Lung microvascular endothelial cell (primary cell): ENCODE measurements at regions not wholly inside any gene's neighbourhood (a gene's known extent, or its start where the extent isn't known, plus 50 kb on each side); places are given as distances from the start of the nearest gene placed in this dataset.

Source experiments
- DNase-seq, 2 donors: peaks; one replicate each; pipeline versions ENCODE4 v3.0.0 to v3.0.0-alpha.2; 2010; ENCODE audit warnings: low read depth in 2 of 2

- no peak for DNase-seq
These were observed 692.4 kb downstream of the PCDH19 start for GRCh38 chrX:99717716-99718115.

DNA sequence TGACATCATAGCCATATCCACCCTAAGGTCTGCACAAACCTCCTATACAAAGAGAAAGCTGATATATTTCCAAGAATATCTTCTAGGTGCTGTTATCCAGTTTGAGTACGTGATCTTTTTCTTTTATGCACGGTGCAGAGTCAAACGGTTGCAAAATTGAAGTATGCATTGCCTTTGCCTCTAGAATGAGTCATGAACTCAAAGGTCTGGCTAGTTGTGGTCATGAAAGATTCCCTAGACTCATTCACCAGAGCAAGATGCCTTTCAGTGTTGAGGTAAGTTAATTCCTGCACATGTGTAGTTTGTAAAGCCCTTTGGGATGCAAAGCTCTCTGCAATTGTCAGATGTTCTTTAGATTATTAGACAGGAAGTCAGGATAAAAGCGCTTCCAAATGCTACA lies 704.4 kb downstream of the PCDH19 start:
- no peak for DNase-seq

GRCh38 chrX:99703473-99703872 lies 706.6 kb downstream of the PCDH19 start:
- DNase-seq: no peak

DNA sequence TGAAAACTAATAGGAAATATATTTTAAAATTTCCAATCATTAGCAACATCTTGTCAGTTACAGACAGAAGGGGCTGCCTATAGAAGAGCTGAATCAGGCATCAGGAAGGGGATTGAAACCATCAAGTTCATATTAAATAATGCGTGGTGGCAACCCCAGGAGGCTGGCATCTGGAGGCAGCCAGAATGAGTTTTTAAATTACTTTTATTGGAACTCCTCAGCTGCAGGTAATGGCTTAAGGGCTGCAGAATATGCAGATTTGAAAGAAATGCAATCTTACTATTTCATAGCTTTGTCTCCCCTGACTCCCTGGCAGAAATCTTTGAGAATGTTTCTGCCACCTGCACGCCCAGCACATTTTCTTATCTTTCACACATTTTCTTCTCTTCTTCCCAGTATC lies 711.6 kb downstream of the PCDH19 start:
- no peak for DNase-seq

DNA sequence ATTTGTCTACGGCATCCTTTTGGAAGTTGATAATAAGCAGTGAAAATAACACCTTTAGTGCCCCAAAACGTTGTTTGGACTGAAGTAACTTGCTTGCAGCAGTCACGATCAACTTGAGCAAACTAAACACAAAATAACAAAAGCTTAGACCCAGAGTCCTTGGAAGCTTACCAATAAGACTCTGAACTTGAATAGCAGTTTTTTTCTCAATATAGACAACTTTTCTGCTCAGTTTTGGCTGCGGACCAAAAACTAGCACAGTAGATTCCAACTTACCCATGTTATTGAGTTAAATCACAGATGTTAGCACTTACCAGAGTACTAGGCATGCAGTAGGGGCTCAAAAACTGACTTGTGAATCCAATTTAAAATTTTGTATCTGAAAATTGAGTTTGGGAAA lies 746.9 kb downstream of the PCDH19 start:
- DNase-seq: no peak

- DNase-seq: no peak
These were observed 755.9 kb downstream of the PCDH19 start for GRCh38 chrX:99654188-99654587.

DNA sequence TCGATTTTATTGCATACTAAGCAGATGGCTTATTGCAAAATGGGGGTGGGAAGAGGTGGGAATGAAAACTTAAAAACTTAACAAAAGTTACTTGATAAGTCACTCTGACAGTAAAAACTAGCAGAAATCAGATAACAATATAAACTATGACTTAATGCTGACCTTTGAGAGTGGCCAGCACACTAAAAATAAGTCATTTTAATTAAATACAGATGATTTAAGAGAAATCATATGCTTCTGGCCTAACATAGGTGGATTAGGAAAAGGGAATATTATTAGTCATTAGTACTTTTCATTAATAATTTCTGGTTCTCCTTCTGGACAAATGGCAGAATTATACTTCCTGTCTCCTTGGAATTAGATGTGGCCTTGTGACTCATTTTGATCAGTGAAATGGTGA lies 756.7 kb downstream of the PCDH19 start:
- DNase-seq: no peak

DNA sequence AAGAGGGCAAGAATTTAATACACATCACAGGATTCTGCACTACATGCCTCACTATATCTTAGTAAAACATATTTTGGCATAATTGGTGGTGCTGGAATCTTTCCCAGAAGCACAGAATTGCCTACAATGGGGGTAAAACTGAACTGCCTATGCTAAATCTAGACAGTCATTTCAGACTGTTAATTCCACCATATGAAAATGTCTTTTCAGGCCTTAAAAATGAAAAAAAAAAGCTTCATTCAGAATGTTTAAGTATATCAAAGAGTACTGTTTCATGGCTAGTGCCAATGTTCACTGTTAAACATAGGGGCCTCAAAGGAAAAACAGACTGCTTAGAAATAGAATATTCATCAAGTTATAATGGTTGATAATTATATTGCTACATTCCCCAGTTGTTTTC lies 797.0 kb downstream of the PCDH19 start:
- DNase-seq: no peak

DNA sequence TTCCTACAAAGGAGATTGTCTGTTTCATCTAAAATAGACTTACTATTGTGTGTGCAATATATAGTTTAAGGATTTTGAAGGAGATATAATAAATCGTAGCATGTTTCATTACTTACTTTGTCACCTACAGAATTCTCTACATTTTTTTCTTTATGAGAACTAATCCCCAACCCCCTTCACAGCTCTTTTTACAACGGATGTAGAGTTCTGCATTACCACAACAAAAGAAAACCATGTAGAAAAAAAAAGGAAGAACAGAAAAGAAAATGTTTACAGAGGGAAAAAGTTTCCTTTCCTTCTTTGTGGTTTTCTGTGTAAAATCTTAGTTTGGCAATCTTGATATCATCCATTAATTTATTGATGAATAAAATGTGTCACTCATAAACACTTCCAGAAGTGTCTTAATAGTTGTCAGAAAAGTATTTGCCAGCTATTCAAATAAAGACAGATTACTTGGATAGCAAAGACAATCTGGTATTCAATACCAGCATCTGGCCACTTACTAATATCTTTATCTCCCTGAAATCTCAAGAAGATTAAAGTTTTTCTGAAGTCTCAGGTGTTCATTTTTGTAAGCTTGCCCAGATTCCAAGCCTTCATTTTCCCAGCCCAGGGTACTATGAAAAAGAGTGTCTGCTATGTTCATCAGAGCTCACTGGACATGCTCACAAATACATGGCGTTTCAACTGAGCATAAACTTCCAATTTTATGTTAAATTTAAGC lies 806.8 kb downstream of the PCDH19 start:
- no peak for DNase-seq

DNA sequence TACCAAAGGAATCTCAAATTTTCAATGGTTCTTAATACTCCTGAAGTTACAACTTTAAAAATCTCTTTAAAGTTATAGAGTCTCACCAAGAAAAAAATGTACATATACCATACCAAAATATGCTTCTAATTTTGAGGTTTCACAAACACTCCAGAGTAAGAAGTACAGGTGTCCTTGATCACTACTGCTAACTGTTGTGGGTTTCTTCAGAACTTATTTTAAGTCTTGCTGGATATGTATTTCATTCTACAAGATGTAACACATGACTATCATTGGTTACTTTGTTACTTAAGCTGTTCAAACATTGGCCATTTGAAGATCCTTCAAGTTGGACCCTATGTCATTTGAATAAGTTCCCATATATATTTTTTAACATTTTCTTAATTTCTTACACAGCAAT lies 808.0 kb downstream of the PCDH19 start:
- DNase-seq: no peak

DNA sequence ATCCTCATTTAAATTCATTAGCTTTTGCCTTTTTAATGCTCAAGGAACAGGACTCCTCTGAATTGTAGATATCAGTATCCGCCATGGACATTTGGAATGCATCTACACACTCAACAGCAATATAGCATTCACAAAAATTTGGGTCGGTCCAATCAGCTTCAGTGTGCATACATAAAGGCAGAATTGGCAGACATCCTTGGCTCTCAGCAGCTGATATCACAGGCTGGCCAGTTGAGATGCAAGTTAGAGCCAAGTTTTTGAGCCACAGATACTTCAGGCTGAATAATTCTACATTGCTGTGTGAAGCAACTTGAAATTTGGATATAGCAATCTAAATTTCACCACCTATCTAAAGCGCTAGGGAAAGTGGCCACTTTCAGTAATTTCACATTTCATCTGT lies 821.1 kb downstream of the PCDH19 start:
- DNase-seq: no peak

- DNase-seq: no peak
These were observed 837.4 kb downstream of the PCDH19 start for GRCh38 chrX:99572711-99573110.

DNA sequence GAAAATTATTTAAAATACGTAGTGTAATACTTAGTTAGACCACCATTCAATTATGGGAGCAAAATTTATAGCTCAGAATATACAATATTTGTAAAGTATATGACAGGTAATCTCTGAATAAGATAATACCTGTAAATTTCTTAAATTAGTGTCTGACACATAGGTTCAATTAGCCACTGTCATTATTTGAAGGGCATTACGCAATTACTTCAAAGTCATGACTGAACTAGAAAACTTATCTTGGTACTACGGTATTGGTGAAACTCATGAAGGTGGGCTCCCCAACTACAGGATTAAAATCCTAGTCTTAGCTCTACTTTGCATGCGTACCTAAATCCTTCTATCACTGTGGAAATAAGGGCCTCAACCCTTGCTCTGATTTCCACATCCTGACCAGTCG lies 860.7 kb downstream of the PCDH19 start:
- DNase-seq: no peak

DNA sequence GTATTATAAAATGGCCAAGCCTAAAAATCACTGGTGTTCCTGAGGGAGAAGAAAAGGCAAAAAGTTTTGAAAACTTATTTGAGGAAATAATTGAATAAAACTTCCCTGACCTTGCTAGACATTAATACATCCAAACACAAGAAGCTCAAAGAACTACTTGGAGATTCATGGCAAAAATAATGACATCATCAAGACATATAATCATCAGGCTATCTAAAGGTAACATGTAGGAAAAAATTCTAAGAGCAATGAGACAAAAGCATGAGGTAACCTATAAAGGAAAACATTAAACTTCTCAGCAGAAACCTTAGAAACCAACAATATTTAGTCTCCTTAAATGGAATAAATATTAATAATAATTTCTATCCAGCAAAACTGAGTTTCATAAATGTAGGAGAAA lies 887.6 kb downstream of the PCDH19 start:
- DNase-seq: no peak

DNA sequence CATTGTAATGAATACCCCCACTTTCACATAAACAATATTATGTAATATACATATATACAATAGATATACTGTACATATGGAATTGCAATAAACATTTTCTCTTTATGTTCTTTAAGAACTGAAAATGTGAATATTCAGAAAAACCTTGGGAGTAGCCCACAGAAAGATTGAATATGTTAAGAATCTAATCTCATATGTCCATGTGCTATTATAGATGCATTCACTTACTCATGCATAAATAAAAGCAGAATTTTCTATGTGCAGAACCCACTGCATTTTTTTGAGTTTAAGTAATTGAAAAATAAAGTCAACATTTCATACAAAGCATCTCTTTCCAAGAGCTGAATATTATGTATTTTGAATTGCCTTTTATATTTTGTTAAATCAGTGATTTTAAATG lies 902.3 kb downstream of the PCDH19 start:
- no peak for DNase-seq

GRCh38 chrX:99495453-99495852 lies 914.6 kb downstream of the PCDH19 start:
- no peak for DNase-seq

GRCh38 chrX:99494668-99495067 lies 915.4 kb downstream of the PCDH19 start:
- no peak for DNase-seq

DNA sequence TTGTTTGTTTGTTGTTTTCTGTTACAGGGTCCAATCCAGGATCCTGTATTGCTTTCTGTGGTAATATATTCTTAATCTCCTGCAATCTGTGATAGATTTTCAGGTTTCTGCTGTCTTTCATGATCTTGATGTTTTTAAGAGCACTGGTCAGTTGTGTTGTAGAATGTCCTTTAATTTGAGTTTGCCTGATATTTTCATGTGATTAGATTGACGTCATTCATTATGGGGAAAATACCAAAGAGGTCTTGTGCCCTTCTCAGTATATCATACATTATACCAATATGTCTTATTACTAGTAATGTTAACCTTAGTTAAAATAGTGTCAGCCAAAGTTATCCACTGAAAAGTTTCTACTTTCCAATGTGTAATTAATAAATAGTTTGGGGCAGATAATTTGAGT lies 929.3 kb downstream of the PCDH19 start:
- DNase-seq: no peak

DNA sequence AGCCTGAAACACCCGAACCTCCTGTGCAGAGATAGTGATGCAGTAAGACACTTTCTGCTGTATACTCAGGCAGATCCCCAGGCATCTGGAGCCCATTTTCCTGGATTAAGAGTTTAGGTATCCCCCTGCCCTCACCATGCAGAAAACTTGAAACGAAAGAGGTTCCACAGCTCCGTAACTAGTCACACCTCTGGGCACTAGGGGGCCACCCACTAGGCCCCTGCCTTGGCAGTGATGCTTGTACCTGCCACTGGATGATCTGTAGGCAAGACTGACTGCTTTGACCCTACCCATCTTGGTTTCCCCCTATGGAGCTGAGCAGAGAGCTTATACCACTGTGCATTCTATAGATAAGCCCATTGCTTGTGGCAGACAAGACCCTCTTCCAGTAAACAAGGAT lies 940.6 kb downstream of the PCDH19 start:
- DNase-seq: no peak

DNA sequence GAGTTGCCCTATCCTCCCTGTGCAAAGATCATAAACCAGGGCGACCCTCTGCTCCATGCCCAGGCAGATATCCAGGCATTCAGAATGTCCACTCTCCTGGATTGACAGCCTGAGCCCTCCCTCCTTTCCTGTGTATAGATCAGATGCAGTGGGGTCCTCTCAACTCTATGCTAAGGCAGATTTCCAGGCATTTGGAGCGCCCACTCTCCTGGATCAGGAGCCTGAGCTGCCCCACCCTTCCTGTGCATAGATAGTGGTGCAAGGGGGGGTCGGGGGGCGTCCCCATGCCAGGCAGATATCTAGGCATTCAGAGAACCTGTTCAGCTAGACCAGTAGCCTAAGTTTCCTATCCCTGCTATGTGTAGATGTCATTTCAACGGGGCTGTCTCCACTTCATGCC lies 941.1 kb downstream of the PCDH19 start:
- no peak for DNase-seq

DNA sequence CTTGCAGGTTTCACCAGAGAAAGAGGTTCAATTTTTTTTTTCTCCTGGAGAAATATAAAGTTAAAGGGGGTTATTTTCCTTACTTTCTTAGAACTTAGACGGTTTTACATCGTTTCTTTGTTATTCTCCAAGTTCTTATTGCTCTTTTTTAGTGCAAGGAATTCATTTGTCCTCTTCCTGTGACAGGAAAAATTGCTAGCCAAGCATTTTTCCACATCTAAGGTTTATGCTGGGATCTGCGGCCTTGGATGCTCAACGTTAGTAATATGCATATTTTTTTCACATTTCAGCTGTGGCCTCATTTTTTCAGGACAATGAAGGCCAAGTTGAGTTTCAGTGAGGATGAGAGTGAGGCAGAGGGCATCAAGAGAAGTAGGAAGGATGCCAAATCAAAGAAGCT lies 948.9 kb downstream of the PCDH19 start:
- no peak for DNase-seq

DNA sequence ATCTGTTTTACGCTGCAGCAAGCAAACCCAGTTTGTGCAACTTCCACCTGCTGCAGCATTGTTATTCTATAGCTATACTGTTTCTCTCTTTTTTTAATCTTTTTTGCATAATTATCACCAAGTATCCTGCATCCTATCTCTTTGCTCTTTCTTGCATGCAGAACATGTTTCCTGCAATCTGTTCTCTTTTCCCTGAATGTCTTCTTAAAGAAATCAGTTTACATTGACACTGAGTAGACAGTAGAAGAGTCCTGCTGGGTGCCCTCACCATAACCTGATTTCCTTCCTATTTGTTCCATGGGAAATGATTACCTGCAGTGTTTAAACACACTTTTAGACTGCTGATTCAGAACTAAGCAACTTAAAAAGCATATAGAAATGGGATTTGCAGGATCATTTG lies 964.7 kb downstream of the PCDH19 start:
- no peak for DNase-seq

- DNase-seq: no peak
These were observed 988.3 kb downstream of the PCDH19 start for GRCh38 chrX:99421796-99422195.

- no peak for DNase-seq
These were observed 994.6 kb downstream of the PCDH19 start for GRCh38 chrX:99415470-99415869.
